Bronchial epithelial cell (primary cell): ENCODE measurements at regions not wholly inside any gene's neighbourhood (a gene's known extent, or its start where the extent isn't known, plus 50 kb on each side); places are given as distances from the start of the nearest gene placed in this dataset.

ENCODE experiments used
- DNase-seq: peaks from one replicate; pipeline ENCODE4 v3.0.0-alpha.2; 2010; ENCODE audit warnings: low read depth
- FAIRE-seq: peaks from 2 replicates; lab custom pipeline; 2011; peaks lifted over from hg19 to GRCh38; lab: Jason Lieb, UNC
- H3K27me3 ChIP-seq: 2 replicates; pipeline ENCODE4 v1.5.1; 2011; ENCODE audit warnings: low read length; ENCODE audit not compliant: control insufficient read depth, insufficient read depth
- H3K36me3 ChIP-seq: 2 replicates; pipeline ENCODE4 v1.5.1; 2011; ENCODE audit warnings: low read length; ENCODE audit not compliant: control insufficient read depth, insufficient read depth
- H3K4me3 ChIP-seq: 2 replicates; pipeline ENCODE4 v1.5.1; 2011; ENCODE audit warnings: mild to moderate bottlenecking, low read depth, low read length, control low read depth
- TF ChIP-seq, protein P1 (sequence below): IDR thresholded peaks from 2 replicates; pipeline ENCODE4 v1.5.1; 2011; ENCODE audit warnings: mild to moderate bottlenecking, moderate library complexity, low read length, control low read depth, inconsistent platforms; ENCODE audit not compliant: insufficient read depth, severe bottlenecking

DNA sequence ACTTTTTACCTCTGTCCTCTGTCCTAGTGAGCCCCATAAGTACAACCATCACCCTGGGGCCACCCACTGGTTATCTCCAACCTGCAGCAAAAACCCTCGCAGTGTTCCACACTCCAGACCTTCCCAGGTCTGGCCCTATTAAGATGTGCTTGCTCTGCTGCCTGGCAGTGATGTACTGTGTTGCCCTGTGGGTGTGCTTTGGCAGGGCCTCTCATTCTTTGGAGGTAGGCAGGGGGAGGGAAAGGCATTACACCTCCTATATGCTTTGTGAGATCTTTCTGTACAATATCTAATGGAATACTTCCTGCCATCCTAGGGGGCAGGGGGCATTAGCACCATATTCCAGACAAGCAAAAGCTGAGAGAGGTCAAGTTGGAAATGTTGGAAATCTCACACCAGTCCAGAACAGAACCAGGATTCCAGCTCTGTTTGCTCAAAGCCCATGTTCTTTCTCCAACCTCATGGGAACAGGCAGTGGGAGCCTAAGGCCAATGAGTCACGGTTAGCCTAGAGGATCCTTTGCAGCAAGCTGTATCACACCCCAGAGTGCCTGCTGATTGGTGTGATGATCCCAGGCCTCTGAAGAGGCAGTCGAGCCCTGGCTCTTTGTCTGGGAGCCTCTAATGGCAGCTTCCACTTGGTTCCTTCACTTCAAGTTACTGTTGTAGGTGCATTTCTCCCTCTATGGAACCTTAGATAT lies 59.7 kb upstream of the UBL3 start:
- Histone ChIP-seq H3K36me3 (no peaks in the 10 kb centered on the region), H3K27me3 (no peaks in the 10 kb centered on the region), H3K4me3 (no peak overlapping the region)
- DNase-seq: peak; percentile 81
- TF ChIP-seq, protein P1, sequence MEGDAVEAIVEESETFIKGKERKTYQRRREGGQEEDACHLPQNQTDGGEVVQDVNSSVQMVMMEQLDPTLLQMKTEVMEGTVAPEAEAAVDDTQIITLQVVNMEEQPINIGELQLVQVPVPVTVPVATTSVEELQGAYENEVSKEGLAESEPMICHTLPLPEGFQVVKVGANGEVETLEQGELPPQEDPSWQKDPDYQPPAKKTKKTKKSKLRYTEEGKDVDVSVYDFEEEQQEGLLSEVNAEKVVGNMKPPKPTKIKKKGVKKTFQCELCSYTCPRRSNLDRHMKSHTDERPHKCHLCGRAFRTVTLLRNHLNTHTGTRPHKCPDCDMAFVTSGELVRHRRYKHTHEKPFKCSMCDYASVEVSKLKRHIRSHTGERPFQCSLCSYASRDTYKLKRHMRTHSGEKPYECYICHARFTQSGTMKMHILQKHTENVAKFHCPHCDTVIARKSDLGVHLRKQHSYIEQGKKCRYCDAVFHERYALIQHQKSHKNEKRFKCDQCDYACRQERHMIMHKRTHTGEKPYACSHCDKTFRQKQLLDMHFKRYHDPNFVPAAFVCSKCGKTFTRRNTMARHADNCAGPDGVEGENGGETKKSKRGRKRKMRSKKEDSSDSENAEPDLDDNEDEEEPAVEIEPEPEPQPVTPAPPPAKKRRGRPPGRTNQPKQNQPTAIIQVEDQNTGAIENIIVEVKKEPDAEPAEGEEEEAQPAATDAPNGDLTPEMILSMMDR: no peak
- FAIRE-seq: no peak

- DNase-seq (no peak), FAIRE-seq (no peak)
- no peak overlapping the region for H3K4me3 ChIP-seq
- H3K27me3 ChIP-seq: no peaks in the 10 kb centered on the region
- H3K36me3 ChIP-seq: no peaks in the 10 kb centered on the region
- TF ChIP-seq, protein P1: no peak
Observed at GRCh38 chr13:29909081-29909730, 58.8 kb upstream of the UBL3 start.

- FAIRE-seq: no peak
- no peak overlapping the region for H3K4me3 ChIP-seq
- TF ChIP-seq, protein P1: no peak
- no peaks in the 10 kb centered on the region for H3K27me3 ChIP-seq
- DNase-seq: peak; percentile 27
- no peaks in the 10 kb centered on the region for H3K36me3 ChIP-seq
Observed at GRCh38 chr13:29908416-29909080, 58.1 kb upstream of the UBL3 start.

DNA sequence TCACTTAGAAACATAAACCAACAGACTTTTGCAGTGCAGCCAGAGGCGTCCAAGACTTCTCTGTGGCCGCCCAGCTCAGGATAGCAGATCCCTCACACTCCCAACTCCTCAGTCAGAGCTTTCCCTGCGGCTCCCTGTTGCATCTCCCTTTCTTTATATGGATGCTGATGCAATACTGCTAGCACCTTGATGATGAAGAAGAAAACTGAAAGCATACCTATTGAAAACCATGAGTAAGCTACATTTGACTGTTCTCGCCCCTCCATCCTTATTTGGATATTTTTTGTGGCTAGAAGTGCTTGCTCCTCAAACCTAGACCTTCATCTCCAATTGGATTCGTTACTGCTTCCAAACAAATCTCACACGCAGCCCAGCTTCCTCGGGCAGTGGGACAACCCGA lies 57.3 kb upstream of the UBL3 start:
- Histone ChIP-seq H3K4me3 (no peak overlapping the region), H3K27me3 (no peaks in the 10 kb centered on the region), H3K36me3 (no peaks in the 10 kb centered on the region)
- TF ChIP-seq, protein P1: no peak
- DNase-seq (no peak), FAIRE-seq (no peak)

GRCh38 chr13:29906432-29907011 lies 56.1 kb upstream of the UBL3 start:
- TF ChIP-seq, protein P1: no peak
- no peaks in the 10 kb centered on the region for H3K27me3 ChIP-seq
- no peak overlapping the region for H3K4me3 ChIP-seq
- FAIRE-seq: no peak
- H3K36me3 ChIP-seq: no peaks in the 10 kb centered on the region
- no peak for DNase-seq
